Hepatocyte (in vitro differentiated cells): ENCODE measurements at regions not wholly inside any gene's neighbourhood (a gene's known extent, or its start where the extent isn't known, plus 50 kb on each side); places are given as distances from the start of the nearest gene placed in this dataset.

Source experiments
- EZH2 ChIP-seq: fragments of 200-600 bp; sonication (generic); IDR thresholded peaks from 2 replicates; pipeline ENCODE4 v1.6.1; 2016; ENCODE audit warnings: antibody characterized with exemption, mild to moderate bottlenecking, borderline replicate concordance
- EZH2phosphoT487 ChIP-seq: fragments of 200-600 bp; sonication (generic); IDR thresholded peaks from one replicate; pipeline ENCODE4 v1.6.1; 2018; ENCODE audit warnings: antibody characterized with exemption, mild to moderate bottlenecking, low read depth, moderate library complexity; ENCODE audit not compliant: unreplicated experiment, severe bottlenecking
- TF ChIP-seq, protein P1 (sequence below): fragments of 200-600 bp; sonication (generic); IDR thresholded peaks from 2 replicates; pipeline ENCODE4 v1.5.1; 2016; ENCODE audit warnings: antibody characterized with exemption, mild to moderate bottlenecking; ENCODE audit not compliant: poor library complexity

- TF ChIP-seq, protein P1, sequence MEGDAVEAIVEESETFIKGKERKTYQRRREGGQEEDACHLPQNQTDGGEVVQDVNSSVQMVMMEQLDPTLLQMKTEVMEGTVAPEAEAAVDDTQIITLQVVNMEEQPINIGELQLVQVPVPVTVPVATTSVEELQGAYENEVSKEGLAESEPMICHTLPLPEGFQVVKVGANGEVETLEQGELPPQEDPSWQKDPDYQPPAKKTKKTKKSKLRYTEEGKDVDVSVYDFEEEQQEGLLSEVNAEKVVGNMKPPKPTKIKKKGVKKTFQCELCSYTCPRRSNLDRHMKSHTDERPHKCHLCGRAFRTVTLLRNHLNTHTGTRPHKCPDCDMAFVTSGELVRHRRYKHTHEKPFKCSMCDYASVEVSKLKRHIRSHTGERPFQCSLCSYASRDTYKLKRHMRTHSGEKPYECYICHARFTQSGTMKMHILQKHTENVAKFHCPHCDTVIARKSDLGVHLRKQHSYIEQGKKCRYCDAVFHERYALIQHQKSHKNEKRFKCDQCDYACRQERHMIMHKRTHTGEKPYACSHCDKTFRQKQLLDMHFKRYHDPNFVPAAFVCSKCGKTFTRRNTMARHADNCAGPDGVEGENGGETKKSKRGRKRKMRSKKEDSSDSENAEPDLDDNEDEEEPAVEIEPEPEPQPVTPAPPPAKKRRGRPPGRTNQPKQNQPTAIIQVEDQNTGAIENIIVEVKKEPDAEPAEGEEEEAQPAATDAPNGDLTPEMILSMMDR = no peak
- TF ChIP-seq EZH2 (no peak), EZH2phosphoT487 (no peak)
These were observed 72.1 kb upstream of the ZNF236 start for GRCh38 chr18:76750269-76750668.
